GM21717 (cell line): ENCODE measurements at regions not wholly inside any gene's neighbourhood (a gene's known extent, or its start where the extent isn't known, plus 50 kb on each side); places are given as distances from the start of the nearest gene placed in this dataset.

ENCODE experiments used
- ATAC-seq: cut with Tn5 transposase; IDR thresholded peaks from one replicate; pipeline ENCODE4 v1.9.1; 2021; ENCODE audit warnings: mild to moderate bottlenecking, moderate library complexity; ENCODE audit not compliant: unreplicated experiment

DNA sequence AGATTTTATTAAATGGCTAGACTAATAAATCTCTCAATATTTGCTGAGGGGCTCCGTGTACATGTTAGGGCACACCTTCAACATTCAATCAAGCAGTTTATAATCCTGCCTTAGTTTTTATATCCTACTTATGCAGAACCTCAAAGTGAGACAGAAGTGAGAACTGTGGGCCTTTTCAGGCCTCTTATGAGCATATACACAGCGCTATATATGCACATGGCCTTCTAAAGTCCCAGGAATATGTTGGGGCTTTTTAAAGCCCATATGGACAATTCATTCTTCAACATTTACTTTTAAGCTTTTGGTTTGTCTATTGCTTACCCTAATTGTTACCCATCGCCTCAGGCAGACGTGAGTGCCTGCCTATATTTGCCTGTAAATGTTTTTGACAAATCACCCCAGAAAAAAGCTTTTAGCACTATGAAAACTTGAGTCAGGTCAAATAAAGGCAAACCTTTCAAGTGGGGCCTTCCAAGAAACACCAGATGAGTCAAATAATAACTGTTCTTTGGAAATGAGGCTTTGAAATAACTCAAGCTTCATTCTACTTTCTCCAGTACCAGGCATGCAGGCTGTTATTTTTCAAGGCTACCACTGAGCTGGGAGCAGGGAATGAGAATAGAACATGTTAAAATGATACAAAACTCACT is 58.2 kb downstream of the ESM1 start:
- ATAC-seq = no peak

DNA sequence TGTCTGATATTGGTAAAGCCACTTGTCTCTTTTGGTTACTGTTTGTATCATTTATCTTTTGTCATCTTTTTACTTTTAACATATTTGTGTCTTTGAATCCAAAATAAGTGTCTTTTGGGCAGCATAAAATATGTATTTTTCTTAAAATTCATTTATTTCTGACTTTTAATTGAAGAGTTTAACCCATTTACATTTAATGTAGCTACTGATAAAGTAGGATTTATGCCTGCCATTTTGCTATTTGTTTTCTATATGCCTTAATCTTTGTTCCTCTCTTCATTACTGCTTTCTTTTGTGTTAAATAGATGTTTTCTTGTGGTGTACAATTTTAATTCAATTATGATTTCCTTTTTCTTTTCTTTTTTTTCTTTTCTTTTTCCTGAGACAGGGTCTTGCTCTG is 60.9 kb downstream of the ESM1 start:
- ATAC-seq = no peak

DNA sequence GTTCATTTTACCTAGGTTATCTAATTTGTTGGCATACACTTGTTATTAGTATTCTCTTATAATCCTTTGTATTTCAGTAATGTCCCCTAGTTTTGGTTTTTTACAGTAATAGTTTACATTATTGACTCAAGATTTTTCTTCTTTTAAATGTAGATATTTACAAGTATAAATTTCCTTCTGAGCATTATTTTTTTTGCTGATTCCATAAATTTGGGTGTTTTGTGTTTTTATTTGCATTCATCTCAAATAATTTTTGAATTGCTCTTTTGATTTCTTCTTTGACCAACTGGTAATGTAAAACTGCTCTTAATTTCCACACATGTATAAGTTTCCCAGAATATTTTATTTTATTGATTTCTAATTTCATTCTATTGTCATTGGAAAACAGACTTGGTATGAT is 68.1 kb downstream of the ESM1 start:
- ATAC-seq = no peak

DNA sequence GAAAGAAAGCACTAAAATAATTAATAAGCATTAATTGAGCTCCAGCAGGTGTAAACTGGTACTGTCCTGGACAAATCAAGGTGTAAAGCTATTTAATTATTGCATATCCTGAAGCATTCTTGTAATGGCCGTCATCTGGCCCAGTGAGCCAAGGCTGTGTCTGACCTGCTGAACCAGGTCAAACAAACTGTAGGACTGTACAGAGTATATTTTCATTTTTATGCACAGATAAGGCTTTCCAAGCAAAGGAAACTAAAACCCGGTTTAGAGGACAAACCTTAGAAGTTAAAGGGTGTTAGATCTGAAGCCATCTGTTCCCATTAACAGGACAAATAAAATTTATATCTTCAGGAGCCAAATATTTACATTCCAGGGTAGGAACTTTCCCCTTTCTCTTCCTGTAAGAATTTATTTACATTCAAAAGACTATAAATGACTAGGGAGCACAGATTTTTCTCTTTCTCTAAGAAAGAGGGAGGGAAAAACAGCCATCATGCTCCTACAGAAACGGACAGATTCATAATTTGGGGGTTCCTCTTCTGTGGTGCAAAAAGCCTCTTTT is 69.8 kb downstream of the ESM1 start:
- ATAC-seq = no peak

DNA sequence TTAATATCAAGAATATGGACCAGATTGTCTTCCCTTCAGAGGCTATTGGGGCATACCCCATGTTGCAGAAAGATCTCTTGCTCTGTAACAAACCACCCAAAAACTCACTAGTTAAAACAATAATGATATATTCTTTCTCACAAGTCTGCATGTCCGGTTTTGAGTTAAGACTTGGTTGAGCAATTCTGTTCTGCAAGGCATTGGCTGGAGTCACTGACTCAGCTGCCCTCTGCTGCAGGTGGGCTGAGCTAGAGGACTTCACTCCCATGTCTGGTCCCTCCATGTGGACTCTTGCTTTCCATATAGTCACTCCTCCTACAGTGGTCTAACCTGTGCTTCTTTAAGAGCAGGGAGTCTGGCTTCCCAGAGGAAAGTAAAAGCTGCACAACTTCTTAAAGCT is 73.4 kb downstream of the ESM1 start:
- ATAC-seq = no peak

DNA sequence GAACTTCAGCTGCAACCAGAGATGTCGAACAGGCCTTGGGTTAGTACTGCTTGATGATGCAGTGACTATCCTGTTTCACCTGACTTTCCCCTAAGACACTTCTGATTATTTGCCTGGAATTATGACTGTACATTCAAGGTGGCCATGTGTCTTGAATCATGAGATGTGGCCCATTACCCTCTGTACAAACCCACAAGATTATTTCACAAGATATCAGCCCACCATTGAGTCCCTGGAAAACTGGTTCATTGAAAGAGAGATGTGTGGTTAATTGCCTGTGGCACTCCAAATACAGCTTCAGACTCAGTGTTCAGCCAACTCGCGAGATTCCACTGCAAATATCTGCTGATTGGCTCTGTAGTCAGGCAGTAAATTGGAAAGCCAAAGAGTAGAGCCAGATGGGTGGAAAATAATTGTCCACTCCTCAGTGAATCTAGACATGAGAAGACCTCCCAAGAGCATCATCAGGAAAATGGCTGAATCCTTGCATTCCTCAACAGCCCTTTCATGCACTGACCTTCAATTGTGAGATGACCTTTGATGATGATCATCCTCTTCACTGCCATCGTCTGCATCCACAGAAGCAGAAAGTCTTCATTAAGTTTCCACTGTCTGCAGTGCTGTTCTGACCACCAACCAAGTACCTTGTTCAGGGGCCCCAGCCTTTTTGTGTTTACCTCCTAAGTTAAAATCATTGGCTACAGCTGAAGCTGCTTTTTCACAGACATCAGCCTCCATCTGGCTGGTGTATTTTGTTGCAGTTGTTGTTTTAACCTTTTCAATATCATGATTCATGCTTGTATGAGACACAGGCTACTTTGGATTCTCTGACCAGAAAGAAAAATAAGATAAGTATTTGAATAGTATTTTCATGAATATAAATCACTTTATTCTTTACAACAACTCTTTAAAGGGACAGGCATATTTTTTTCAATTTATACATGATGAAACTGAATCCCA is 75.2 kb downstream of the ESM1 start:
- no peak for ATAC-seq

DNA sequence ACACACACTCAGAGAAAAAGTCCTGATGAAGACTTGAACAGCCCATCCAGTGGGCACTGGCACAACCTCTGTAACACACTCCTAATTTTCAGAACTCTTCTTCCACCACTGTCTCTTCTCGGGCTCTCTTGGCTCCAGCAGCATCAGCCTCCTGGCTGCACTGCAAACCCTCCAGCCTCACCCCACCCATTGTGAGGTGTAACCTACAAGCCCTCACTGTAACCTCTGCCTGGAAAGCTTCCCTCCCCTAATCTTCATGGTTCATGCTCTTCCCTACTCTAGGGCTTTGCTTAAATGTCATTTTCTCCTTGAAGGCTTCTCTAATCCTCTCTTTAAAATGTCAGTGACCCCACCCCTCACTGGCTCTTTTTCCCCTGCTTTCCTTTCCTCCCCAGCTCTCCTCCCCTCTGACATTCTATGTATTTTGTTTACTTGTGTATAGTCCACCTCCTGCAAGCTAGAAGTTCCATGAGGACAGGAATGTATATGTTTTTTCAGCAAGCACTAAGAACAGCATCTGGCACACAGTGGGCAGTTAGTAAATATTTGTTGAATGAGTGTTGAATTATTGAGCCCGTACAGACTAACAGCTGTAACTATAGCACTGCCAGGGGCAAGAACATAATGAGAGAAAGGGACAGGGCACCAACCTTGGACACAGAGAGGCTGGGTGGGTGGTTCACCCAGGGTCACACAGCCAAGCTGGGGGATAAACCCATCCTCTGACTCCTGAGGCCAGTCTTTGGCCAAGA is 76.4 kb downstream of the ESM1 start:
- ATAC-seq = no peak

DNA sequence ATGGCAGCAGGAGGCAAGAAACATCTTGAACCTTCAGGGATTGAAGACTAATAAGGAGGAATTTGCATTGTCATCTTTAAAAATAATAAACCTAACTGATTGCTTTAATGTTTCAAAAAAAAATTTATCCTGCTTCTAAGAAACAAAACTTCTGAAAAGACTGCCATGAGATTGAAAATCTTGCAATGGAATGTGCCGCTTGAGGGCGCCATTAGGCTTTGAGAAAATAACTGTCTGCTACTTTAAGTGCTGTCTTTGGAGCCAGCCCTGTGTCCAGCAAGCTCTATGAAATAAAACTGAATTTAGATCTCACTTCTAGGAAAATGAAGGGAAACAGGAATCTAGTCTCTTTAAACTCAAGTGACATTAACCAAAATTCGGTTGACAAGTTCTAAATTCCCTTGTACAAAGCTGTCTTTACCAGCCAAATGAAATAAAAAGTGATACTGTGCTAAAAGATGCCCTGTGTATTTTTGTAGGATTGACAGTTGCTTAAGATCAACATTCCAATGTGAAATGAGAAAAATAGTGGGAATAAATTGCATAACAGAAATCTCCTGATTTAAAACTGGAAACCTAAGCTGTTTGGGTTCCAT is 79.4 kb downstream of the ESM1 start:
- ATAC-seq = no peak

DNA sequence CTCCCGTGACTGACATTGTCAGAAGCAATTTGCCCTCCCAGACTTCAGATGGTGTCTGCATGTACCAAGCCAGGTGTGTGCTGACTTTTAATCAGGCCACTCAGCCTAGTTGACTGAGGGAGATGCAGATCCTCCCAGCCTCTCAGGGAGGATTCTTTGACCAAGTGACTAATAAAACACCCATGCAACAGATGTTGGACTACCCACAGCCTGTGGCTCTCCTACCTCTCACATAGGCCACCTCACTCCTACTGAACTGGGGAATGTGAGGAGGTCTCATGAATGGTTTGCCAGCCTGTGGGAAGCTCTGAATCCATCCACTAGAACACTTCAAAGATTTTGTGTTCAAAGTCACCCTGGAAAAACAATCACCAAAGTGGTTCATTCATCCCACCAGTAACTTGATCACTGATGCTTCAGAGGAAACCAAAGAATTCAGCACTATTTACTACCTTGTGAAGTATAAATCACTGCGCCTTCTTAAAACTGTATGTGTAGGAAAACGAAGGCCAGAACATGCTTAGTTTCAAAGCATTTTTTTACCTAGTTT is 80.1 kb downstream of the ESM1 start:
- ATAC-seq = no peak

DNA sequence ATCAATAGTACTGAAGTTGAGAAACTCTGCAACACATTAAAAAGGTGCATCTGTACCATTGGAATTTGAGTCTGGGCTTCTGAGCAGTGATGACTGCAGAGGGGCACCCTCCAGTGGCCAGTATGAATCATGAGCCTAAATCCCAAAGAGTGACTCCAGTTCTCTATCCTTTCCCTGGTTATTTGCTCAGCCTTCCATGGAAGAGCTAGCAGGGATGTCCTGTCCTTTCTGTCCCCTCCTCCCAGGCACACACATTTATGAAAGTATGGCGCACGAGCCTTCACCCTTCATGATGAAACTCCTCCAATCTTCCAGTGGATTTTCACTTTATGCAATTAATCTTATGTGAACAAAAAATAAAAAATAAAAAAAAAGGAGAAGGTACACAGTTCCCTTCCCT is 81.0 kb downstream of the ESM1 start:
- no peak for ATAC-seq

DNA sequence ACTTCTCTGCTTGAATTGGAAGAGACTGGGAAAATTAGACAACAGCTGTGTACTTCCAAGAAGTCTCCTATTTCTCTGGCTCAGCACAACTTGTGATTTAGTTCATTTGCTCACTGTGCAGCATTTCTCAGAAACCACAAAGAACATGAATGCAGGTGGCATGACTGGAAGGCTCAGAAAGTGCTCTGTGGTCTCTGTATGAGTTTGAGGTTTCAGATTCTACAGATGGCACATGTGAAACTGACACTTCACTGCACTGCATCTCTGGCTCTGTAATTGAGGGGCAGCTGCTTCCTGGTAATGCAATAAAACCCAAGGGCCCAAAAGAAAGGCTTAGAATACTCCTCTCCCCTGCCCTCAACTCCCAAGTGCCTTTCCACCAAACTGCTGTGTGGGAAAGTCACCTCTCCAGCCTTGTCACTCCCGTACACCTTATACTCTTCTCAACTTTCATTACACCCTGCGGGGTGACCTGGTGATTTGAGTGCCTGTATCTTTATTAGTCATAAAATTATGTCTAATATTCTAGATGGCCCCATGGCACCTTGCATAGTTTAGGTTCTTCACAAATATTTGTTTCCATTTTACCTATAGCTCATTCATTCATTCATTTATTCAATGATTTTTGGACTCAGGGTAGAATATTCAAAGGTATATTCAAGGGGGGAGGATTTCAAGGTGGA is 82.5 kb downstream of the ESM1 start:
- peak; percentile 100 for ATAC-seq

DNA sequence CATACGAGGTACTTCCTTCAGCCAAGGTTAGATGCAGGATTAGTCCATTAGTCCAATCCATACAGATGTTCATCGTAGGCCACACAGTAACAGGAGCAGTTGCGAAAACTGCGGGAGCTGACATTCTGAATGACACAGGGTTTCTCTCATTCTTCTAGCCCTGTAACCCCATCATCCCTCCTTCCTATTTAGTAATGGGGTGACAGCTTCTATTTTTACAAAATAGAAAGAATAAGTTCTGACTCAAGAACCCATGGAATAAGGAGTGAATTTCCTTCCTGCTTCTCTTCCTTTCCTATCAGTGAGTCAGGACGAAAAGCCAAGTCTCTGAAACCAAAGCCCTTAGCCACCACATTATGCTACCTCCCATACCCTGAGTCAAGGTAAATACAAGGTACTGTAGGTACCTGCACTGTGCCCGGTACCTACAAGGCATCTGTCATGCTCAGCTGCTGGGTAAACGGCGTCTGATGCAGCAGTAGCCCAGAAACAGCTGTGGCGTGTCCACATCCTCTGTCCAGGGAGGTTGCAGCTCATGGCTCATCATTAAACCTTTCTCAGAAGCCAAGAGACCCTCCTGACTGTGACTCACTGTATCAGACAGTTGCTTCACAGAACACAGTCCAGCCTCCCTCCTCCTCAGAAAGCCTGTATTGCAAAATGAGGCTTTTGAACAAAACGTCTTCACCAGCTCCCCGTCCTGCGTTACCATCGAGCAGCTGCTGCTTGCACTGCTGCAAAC is 84.2 kb downstream of the ESM1 start:
- ATAC-seq = no peak

DNA sequence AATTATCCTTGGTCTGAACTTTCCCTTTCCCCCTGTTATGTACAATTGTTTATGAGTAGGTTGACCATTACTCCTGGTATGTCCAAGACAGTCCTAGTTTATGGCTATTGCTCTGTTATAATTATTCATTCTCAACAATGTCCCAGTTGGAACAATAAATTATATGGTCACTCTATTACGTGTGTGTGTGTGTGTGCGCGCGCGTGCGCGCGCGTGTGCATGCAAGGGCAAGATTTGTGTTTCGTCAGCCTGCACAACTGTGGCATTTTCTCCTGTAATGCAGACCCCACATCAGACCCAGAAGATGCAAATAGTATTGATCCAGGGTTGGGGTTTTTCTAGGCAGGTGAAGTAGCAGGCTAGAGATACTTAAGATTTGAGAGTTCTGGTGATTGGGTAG is 88.4 kb downstream of the ESM1 start:
- ATAC-seq = no peak

DNA sequence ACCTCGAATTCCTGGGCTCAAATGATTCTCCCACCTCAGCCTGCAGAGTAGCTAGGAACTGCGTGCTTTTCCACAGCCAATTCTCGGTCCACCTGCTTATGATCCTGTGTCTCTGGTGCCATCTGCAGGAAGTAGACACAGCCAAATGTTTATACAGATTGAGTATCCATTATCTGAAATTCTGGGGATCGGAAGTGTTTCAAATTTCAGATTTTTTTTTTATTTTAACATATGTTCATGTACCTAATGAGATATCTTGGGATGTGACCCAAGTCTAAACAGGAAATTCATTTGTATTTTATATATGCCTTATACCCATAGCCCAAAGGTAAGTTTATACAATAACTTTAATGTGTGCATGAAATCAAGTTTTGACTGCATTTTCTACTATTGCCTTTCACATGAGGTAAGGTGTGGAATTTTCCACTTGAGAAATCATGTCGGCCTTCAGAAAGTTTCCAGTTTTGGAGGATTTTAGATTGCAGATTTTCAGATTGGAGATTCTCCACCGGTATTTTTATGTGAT is 89.5 kb downstream of the ESM1 start:
- no peak for ATAC-seq

DNA sequence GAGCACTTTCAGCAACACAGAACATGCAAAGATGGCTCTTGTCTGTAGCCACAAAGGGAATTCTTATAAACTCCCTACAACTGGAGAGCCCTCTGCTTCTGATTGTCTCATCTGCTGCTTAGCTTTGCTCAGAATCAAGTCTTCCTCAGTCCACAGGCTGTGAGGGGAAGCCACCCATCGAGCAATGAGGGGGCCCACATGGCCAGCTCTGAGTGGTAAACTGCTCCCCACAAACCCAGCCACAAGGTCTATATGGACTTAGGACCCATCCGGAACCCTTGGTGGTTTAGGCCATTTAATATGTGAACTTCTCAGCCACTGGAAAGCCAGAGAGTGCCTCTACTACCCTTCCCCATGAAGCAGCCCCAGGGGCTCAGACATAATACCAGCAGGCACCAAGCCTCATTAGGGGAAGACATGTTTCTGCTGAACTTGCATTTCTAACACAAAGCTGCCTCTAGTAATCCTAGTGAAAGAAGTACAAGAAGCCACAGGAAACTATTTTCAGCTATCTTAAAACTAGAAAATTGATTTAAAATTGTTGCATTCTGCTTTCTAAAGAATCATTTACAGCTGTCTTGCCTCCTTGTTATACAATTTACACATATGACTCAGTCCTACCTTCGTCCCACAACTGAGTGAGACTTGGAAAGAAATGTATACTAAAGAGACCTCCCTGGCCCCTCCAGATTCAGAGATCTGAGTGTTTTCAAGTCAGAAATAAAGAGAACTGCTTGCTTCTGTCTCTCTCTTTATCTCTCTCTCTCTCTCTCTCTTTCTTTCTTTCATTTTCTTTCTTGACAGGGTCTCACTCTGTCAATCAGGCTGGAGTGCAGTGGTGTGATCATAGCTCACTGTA is 90.2 kb downstream of the ESM1 start:
- no peak for ATAC-seq

DNA sequence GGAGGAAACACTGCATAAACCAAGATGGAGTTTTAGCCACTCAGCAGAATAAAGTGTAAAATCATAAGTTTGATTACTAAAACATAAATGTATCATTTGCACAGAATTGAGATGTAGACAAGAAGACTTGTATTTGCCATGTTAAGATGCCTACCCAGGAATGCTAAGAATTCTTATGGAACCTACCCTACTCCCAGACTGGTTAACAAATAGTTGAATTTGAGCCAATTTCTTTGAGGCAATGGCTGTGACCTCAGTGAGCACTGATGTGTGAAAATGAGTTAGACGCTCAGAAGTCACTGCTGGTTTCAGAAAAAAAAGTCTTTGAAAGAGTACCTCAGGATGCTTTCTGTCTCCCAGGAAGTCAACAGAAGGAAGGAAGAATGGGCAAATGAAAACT is 95.6 kb downstream of the ESM1 start:
- no peak for ATAC-seq

DNA sequence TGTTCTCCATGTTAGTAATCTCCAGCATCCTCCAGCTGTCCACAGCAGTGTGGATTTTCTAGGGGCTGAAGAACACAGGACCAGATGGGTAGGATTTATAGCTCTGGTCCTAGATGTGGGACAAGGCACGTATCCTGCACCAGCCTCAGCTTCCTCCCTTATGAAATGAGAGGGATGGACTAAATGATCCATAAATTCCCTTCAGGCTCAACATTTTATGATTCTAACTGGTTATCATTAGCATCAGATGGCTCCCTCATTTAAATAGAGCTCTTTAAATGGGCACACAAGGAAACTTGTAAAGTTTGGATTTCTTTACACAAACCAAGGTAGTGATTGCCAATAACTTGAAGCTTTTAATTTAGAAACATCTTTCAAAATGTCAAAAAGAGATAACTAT is 97.7 kb downstream of the ESM1 start:
- no peak for ATAC-seq

DNA sequence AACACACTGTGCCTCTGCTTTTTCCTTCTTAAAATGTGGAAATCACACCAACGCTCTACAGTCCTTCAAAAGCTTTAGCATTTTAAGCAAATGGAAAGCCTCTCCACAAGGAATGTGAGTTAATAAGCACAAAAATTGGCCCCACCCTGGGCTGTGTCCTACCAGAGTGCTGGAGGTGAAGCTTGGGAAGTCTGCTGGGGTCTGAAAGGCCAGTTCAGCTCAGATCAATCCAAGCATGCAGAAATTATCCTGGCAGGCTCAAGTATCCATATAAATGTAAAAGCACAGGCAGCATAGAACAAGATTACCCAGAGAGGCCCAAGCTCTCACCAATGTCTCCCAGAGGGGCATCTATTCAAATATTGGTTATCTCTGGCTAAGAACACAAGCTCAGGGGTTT is 98.5 kb downstream of the ESM1 start:
- no peak for ATAC-seq
